Smooth muscle cell (in vitro differentiated cells): ENCODE measurements at regions not wholly inside any gene's neighbourhood (a gene's known extent, or its start where the extent isn't known, plus 50 kb on each side); places are given as distances from the start of the nearest gene placed in this dataset. TPM values are rescaled to one million over a fixed set of nuclear protein-coding genes. Genes with fewer than 3 reads are reported as not detected.
A peak's percentile ranks its signal among the peaks of the same experiment; 100 is the strongest.

Experiments
- DNase-seq: peaks from one replicate; lab custom pipeline; 2025; ENCODE audit not compliant: unreplicated experiment; lab: John Stamatoyannopoulos, UW
- H2AFZ ChIP-seq: fragments of 200-600 bp; sonication (generic); 2 replicates; pipeline ENCODE4 v1.6.0; 2016; ENCODE audit warnings: antibody characterized with exemption, low read depth, mild to moderate bottlenecking
- H3F3A ChIP-seq: fragments of 200-600 bp; sonication (generic); 2 replicates; pipeline ENCODE4 v1.6.0; 2017; ENCODE audit warnings: antibody characterized with exemption, low read depth
- H3K27ac ChIP-seq: fragments of 200-600 bp; sonication (generic); 2 replicates; pipeline ENCODE4 v1.5.1; 2016; ENCODE audit warnings: low read depth, mild to moderate bottlenecking
- H3K27me3 ChIP-seq: fragments of 200-600 bp; sonication (generic); 2 replicates; pipeline ENCODE4 v1.6.1; 2016; ENCODE audit warnings: low read depth, mild to moderate bottlenecking
- H3K36me3 ChIP-seq: fragments of 200-600 bp; sonication (generic); 2 replicates; pipeline ENCODE4 v1.5.1; 2016; ENCODE audit warnings: low read depth
- H3K4me1 ChIP-seq: fragments of 200-600 bp; sonication (generic); 2 replicates; pipeline ENCODE4 v1.5.1; 2016; ENCODE audit warnings: low read depth
- H3K4me2 ChIP-seq: fragments of 200-600 bp; sonication (generic); 2 replicates; pipeline ENCODE4 v1.6.0; 2016; ENCODE audit warnings: mild to moderate bottlenecking
- H3K4me3 ChIP-seq: fragments of 200-600 bp; sonication (generic); 2 replicates; pipeline ENCODE4 v1.5.1; 2016; ENCODE audit warnings: mild to moderate bottlenecking
- H3K79me2 ChIP-seq: fragments of 200-600 bp; sonication (generic); 2 replicates; pipeline ENCODE4 v1.6.0; 2016; ENCODE audit warnings: low read depth, mild to moderate bottlenecking
- H3K9ac ChIP-seq: fragments of 200-600 bp; sonication (generic); 2 replicates; pipeline ENCODE4 v1.6.0; 2016; ENCODE audit warnings: low read depth
- H3K9me3 ChIP-seq: fragments of 200-600 bp; sonication (generic); replicated peaks from 2 replicates; pipeline ENCODE4 v1.5.1; 2016; ENCODE audit warnings: low read depth
- H4K20me1 ChIP-seq: fragments of 200-600 bp; sonication (generic); 2 replicates; pipeline ENCODE4 v1.6.0; 2016; ENCODE audit warnings: low read depth
- CTCF ChIP-seq: fragments of 200-600 bp; sonication (generic); IDR thresholded peaks from 2 replicates; pipeline ENCODE4 v1.5.1; 2017; ENCODE audit warnings: borderline replicate concordance, mild to moderate bottlenecking, antibody characterized with exemption; ENCODE audit not compliant: insufficient read depth, poor library complexity, severe bottlenecking
- WGBS: methylation state at CpG from one replicate; pipeline ENCODE4 v1.1.7; 2016; ENCODE audit warnings: low lambda C conversion rate; 5-methylcytosine and 5-hydroxymethylcytosine counted together
- small RNA-seq: library from RNA; depleted of rRNA; stranded (forward); fragments of <200 nt; gene quantifications from one replicate; pipeline ENCODE3, GENCODE V24; 2014

- Histone ChIP-seq H3K4me1 (peaks cover 19% of the 10 kb centered on the region), H4K20me1 (no peaks in the 10 kb centered on the region), H3K27ac (peak overlapping the region; percentile 25), H2AFZ (no peak overlapping the region), H3K27me3 (peaks cover 60% of the 10 kb centered on the region), H3K79me2 (no peaks in the 10 kb centered on the region), H3K9me3 (no peaks in the 10 kb centered on the region), H3K9ac (no peak overlapping the region), H3K36me3 (no peaks in the 10 kb centered on the region), H3F3A (peaks cover 9% of the 10 kb centered on the region), H3K4me3 (no peak overlapping the region), H3K4me2 (peak overlapping the region; percentile 76)
- no peak for DNase-seq
- 57% methylated on average over 2 of the region's 2 CpGs for WGBS
- TF ChIP-seq CTCF, result no peak
These were observed 64.0 kb upstream of the FIGN start for GRCh38 chr2:163799807-163800206.

- H4K20me1 ChIP-seq, result no peaks in the 10 kb centered on the region
- H3K27ac ChIP-seq, result no peak overlapping the region
- H3K4me2 ChIP-seq, result no peak overlapping the region
- no peaks in the 10 kb centered on the region for H3K4me1 ChIP-seq
- no peaks in the 10 kb centered on the region for H3F3A ChIP-seq
- H3K4me3 ChIP-seq, result no peak overlapping the region
- H2AFZ ChIP-seq, result no peak overlapping the region
- no peak overlapping the region for H3K9ac ChIP-seq
- no peak for DNase-seq
- no peak for TF ChIP-seq CTCF
- no peaks in the 10 kb centered on the region for H3K79me2 ChIP-seq
- peaks cover 47% of the 10 kb centered on the region for H3K27me3 ChIP-seq
- H3K9me3 ChIP-seq, result no peaks in the 10 kb centered on the region
- H3K36me3 ChIP-seq, result no peaks in the 10 kb centered on the region
These were observed 58.8 kb upstream of the FIGN start for GRCh38 chr2:163794635-163795034.

Small RNA genes in the stretch of these regions (small RNA-seq; reads per million reads assigned to genes)
- gene CYP2C56P, result not detected
